ENCODE measurements at regions not wholly inside any gene's neighbourhood (a gene's known extent, or its start where the extent isn't known, plus 50 kb on each side); places are given as distances from the start of the nearest gene placed in this dataset.

- Histone ChIP-seq H4K5ac (ENCODE audit: low read depth, low read length) (no peak overlapping the region), H3K14ac (replicated peaks; ENCODE audit: low read depth, low read length) (no peak overlapping the region), H2BK5ac (ENCODE audit: low read depth, low read length, poor library complexity, severe bottlenecking) (no peak overlapping the region), H3K79me1 (ENCODE audit: low read depth in 1 of 2, low read length in 2 of 2) (no peaks in the 10 kb centered on the region), H2AK9ac (replicated peaks; ENCODE audit: low read depth, low read length, poor library complexity) (no peak overlapping the region), H3K9ac (ENCODE audit: low read depth, low read length) (no peak overlapping the region), H3K9me1 (ENCODE audit: insufficient read depth, low read length) (no peaks in the 10 kb centered on the region), H3K56ac (ENCODE audit: extremely low read depth, insufficient read depth, low read length) (no peak overlapping the region), H2BK120ac (ENCODE audit: low read depth, low read length) (no peak overlapping the region), H3K4me1 (ENCODE audit: control insufficient read depth, insufficient read depth, low read length) (no peaks in the 10 kb centered on the region), H3K27ac (ENCODE audit: insufficient read depth, low read length) (no peak overlapping the region), H4K20me1 (ENCODE audit: insufficient read depth, low read length) (no peaks in the 10 kb centered on the region), H3K4ac (ENCODE audit: low read depth, low read length) (no peak overlapping the region), H3K18ac (ENCODE audit: low read depth, low read length) (no peak overlapping the region), H3K27me3 (ENCODE audit: control insufficient read depth, insufficient read depth, low read length) (no peaks in the 10 kb centered on the region), H2BK20ac (ENCODE audit: low read depth, low read length) (no peak overlapping the region), H3K9me3 (ENCODE audit: control insufficient read depth, insufficient read depth, low read length) (no peaks in the 10 kb centered on the region; the same call in 1 of the 2 replicates), H3K36me3 (ENCODE audit: control insufficient read depth, insufficient read depth, low read length) (no peaks in the 10 kb centered on the region), H3K4me3 (ENCODE audit: insufficient read depth, low read depth, low read length) (no peak overlapping the region), H2AK5ac (ENCODE audit: low read depth, low read length) (no peak overlapping the region), H2BK15ac (ENCODE audit: low read depth, low read length) (no peak overlapping the region), H4K8ac (ENCODE audit: low read depth in 2 of 2, low read length in 2 of 2) (no peak overlapping the region), H3K4me2 (ENCODE audit: low read depth, low read length) (no peak overlapping the region), H3K23ac (ENCODE audit: low read depth, low read length) (no peak overlapping the region), H4K91ac (ENCODE audit: insufficient read depth, low read depth, low read length) (no peak overlapping the region), H2AFZ (replicated peaks; ENCODE audit: low read length, poor library complexity) (no peak overlapping the region)
- ATAC-seq (ENCODE audit: low read depth): no peak
- ChIA-PET CTCF (interaction anchor here (0.6 kb wide), 1 partner anchor 605 kb away, joined by 4 read pairs; no protein-coding TSS in a partner anchor), POLR2A (ENCODE audit: unreplicated experiment) (no interaction called here)
- no CpG with 5 or more reads among the region's 1 CpG for WGBS, 2 experiments (ENCODE audit: extremely low coverage in 2 of 2, insufficient read length in 1 of 2)
- DNase-seq: no peak
- dilution Hi-C loops (cut with HindIII; ENCODE audit: low sequenced_read_pairs, unreplicated experiment): no loop called here
- intact Hi-C loops (cut with micrococcal nuclease): no loop called here
- TF ChIP-seq, protein P1, sequence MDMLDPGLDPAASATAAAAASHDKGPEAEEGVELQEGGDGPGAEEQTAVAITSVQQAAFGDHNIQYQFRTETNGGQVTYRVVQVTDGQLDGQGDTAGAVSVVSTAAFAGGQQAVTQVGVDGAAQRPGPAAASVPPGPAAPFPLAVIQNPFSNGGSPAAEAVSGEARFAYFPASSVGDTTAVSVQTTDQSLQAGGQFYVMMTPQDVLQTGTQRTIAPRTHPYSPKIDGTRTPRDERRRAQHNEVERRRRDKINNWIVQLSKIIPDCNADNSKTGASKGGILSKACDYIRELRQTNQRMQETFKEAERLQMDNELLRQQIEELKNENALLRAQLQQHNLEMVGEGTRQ (IDR thresholded peaks at IDR 0.05; ENCODE audit: low read depth, low read length): no peak
- peak; percentile 56; the same call in 1 of the 2 replicates for TF ChIP-seq MAFK (IDR thresholded peaks at IDR 0.05; ENCODE audit: low read depth, low read length)
- in situ Hi-C loops (cut with MboI; ENCODE audit: low sequenced_read_pairs): no loop called here
- no TSS peak for BruUV-seq (replicated peaks)
Measured at GRCh38 chr15:96612917-96613316, 282.4 kb downstream of the NR2F2 start.

All from IMR-90 (cell line).